ENCODE measurements at regions not wholly inside any gene's neighbourhood (a gene's known extent, or its start where the extent isn't known, plus 50 kb on each side); places are given as distances from the start of the nearest gene placed in this dataset.
A peak's percentile ranks its signal among the peaks of the same experiment; 100 is the strongest.

GRCh38 chr9:99466104-99466503, 244.0 kb downstream of the SEC61B start:
- DNase-seq (no peak), FAIRE-seq (no peak)
- Histone ChIP-seq H3K4me3 (ENCODE audit: low read depth in 1 of 3, low read length in 3 of 3) (no peak overlapping the region), H3K36me3 (ENCODE audit: control insufficient read depth in 3 of 3, insufficient read depth in 2 of 3, low read depth in 1 of 3, low read length in 3 of 3) (no peaks in the 10 kb centered on the region), H3K4me1 (ENCODE audit: control insufficient read depth in 3 of 3, insufficient read depth in 2 of 3, low read depth in 1 of 3, low read length in 2 of 3) (peaks cover 0 to 11% (median 0%) of the 10 kb centered on the region in 3 donors), H3K27ac (ENCODE audit: low read depth in 1 of 3, low read length in 2 of 3) (peak overlapping the region in 1 of 3 donors; percentile 63), H3K27me3 (ENCODE audit: control insufficient read depth in 3 of 3, insufficient read depth in 3 of 3, low read length in 3 of 3) (no peaks in the 10 kb centered on the region), H3K9me3 (ENCODE audit: control insufficient read depth in 2 of 2, insufficient read depth in 1 of 2, low read depth in 1 of 2, low read length in 1 of 2) (no peaks in the 10 kb centered on the region)
- WGBS, 3 donors = 56 to 71% (median 65%) methylated on average over 1 of the region's 1 CpG

- DNase-seq = peak; percentile 34 to 73
- H3K27ac ChIP-seq (ENCODE audit: low read depth in 1 of 3, low read length in 2 of 3) = peak overlapping the region in 1 of 3 donors; percentile 63
- H3K4me1 ChIP-seq (ENCODE audit: control insufficient read depth in 3 of 3, insufficient read depth in 2 of 3, low read depth in 1 of 3, low read length in 2 of 3) = peaks cover 0 to 11% (median 0%) of the 10 kb centered on the region in 3 donors
- no peaks in the 10 kb centered on the region for H3K36me3 ChIP-seq (ENCODE audit: control insufficient read depth in 3 of 3, insufficient read depth in 2 of 3, low read depth in 1 of 3, low read length in 3 of 3)
- no peak for FAIRE-seq
- no peaks in the 10 kb centered on the region for H3K27me3 ChIP-seq (ENCODE audit: control insufficient read depth in 3 of 3, insufficient read depth in 3 of 3, low read length in 3 of 3)
- H3K9me3 ChIP-seq (ENCODE audit: control insufficient read depth in 2 of 2, insufficient read depth in 1 of 2, low read depth in 1 of 2, low read length in 1 of 2) = no peaks in the 10 kb centered on the region
- no peak overlapping the region for H3K4me3 ChIP-seq (ENCODE audit: low read depth in 1 of 3, low read length in 3 of 3)
Observed at GRCh38 chr9:99466781-99467180, 244.7 kb downstream of the SEC61B start.

DNA sequence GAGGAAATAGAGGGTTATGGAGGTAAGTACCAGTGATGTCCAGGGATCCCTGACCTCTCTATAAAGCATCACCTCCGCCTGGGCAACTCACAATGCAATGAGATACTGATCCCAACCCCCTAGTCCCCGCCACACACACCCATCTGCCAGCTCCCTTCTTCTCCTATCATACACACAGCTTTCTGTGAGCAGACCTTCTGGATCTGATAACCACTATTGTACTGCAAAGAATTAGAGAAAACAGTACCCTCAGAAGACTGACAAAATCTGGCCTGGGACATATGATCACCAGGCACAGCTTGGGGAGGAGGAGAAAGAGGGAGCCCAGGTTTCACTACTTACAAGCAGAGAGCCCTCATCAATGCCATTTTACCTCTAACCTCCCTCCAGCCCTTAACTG, 249.0 kb downstream of the SEC61B start:
- 81 to 88% (median 86%) methylated on average over 2 of the region's 2 CpGs for WGBS, 3 donors
- no peaks in the 10 kb centered on the region for H3K9me3 ChIP-seq (ENCODE audit: control insufficient read depth in 2 of 2, insufficient read depth in 1 of 2, low read depth in 1 of 2, low read length in 1 of 2)
- H3K36me3 ChIP-seq (ENCODE audit: control insufficient read depth in 3 of 3, insufficient read depth in 2 of 3, low read depth in 1 of 3, low read length in 3 of 3) = no peaks in the 10 kb centered on the region
- no peaks in the 10 kb centered on the region for H3K27me3 ChIP-seq (ENCODE audit: control insufficient read depth in 3 of 3, insufficient read depth in 3 of 3, low read length in 3 of 3)
- DNase-seq (no peak), FAIRE-seq (no peak)
- H3K4me1 ChIP-seq (ENCODE audit: control insufficient read depth in 3 of 3, insufficient read depth in 2 of 3, low read depth in 1 of 3, low read length in 2 of 3) = peaks cover 0 to 11% (median 0%) of the 10 kb centered on the region in 3 donors
- no peak overlapping the region for H3K27ac ChIP-seq (ENCODE audit: low read depth in 1 of 3, low read length in 2 of 3)
- H3K4me3 ChIP-seq (ENCODE audit: low read depth in 1 of 3, low read length in 3 of 3) = no peak overlapping the region

DNA sequence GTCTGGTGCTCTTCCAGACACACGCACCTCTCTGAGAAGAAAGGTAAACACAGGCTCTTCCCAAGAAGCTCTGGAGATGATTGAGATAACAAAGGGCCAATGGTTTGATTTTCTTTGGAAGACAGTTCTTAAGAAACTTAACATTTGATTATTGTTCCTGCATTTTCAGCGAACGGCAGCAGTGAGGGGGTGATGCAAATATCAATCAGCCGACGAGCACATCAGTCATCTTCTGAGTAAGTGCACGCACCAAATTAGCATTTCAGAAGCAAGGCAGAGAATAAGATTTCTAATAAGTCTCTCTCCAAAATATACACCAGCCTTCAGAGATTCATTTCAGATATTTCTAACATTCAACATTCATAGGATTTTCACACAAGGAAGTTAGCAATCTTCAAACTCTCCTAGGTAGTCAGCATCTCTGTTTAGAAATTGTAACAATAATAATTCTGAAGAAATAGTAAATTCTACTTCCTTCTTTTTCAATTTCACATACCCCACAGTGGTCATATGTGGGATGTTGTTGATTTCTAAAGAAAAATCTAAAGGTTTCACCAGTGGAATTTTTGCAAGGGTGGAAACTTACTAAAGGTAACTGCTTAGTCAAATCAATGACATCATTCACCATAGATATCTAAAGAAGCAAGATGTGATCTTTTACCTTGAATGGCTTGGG, 250.3 kb downstream of the SEC61B start:
- no peaks in the 10 kb centered on the region for H3K9me3 ChIP-seq (ENCODE audit: control insufficient read depth in 2 of 2, insufficient read depth in 1 of 2, low read depth in 1 of 2, low read length in 1 of 2)
- FAIRE-seq = no peak
- H3K27ac ChIP-seq (ENCODE audit: low read depth in 1 of 3, low read length in 2 of 3) = no peak overlapping the region
- peaks cover 0 to 3% (median 0%) of the 10 kb centered on the region in 3 donors for H3K4me1 ChIP-seq (ENCODE audit: control insufficient read depth in 3 of 3, insufficient read depth in 2 of 3, low read depth in 1 of 3, low read length in 2 of 3)
- no peak for DNase-seq
- 59 to 73% (median 70%) methylated on average over 6 of the region's 6 CpGs for WGBS, 3 donors
- no peak overlapping the region for H3K4me3 ChIP-seq (ENCODE audit: low read depth in 1 of 3, low read length in 3 of 3)
- no peaks in the 10 kb centered on the region for H3K36me3 ChIP-seq (ENCODE audit: control insufficient read depth in 3 of 3, insufficient read depth in 2 of 3, low read depth in 1 of 3, low read length in 3 of 3)
- H3K27me3 ChIP-seq (ENCODE audit: control insufficient read depth in 3 of 3, insufficient read depth in 3 of 3, low read length in 3 of 3) = no peaks in the 10 kb centered on the region

DNA sequence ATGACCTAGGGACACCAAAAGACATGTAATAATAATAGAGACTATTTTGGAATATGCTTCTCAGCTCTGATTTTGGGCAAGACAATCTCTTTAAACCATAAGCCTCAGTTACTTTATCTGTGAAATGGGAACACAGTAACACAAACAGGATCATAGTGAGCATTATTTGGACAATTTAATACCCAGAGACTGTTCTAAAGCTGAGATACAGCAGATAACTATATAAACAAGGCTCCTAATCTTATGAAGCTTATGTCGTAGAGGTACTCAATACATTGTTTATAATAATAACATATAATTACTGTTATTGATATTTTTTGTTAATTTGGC, 250.8 kb downstream of the SEC61B start:
- H3K27ac ChIP-seq (ENCODE audit: low read depth in 1 of 3, low read length in 2 of 3) = no peak overlapping the region
- no peak overlapping the region for H3K4me3 ChIP-seq (ENCODE audit: low read depth in 1 of 3, low read length in 3 of 3)
- FAIRE-seq (no peak), DNase-seq (no peak)
- no peaks in the 10 kb centered on the region for H3K4me1 ChIP-seq (ENCODE audit: control insufficient read depth in 3 of 3, insufficient read depth in 2 of 3, low read depth in 1 of 3, low read length in 2 of 3)
- no peaks in the 10 kb centered on the region for H3K9me3 ChIP-seq (ENCODE audit: control insufficient read depth in 2 of 2, insufficient read depth in 1 of 2, low read depth in 1 of 2, low read length in 1 of 2)
- H3K36me3 ChIP-seq (ENCODE audit: control insufficient read depth in 3 of 3, insufficient read depth in 2 of 3, low read depth in 1 of 3, low read length in 3 of 3) = no peaks in the 10 kb centered on the region
- WGBS, 3 donors = 73 to 80% (median 75%) methylated on average over 1 of the region's 1 CpG
- no peaks in the 10 kb centered on the region for H3K27me3 ChIP-seq (ENCODE audit: control insufficient read depth in 3 of 3, insufficient read depth in 3 of 3, low read length in 3 of 3)

- no peaks in the 10 kb centered on the region for H3K9me3 ChIP-seq (ENCODE audit: control insufficient read depth in 2 of 2, insufficient read depth in 1 of 2, low read depth in 1 of 2, low read length in 1 of 2)
- H3K4me1 ChIP-seq (ENCODE audit: control insufficient read depth in 3 of 3, insufficient read depth in 2 of 3, low read depth in 1 of 3, low read length in 2 of 3) = no peaks in the 10 kb centered on the region
- no peak overlapping the region for H3K4me3 ChIP-seq (ENCODE audit: low read depth in 1 of 3, low read length in 3 of 3)
- no peaks in the 10 kb centered on the region for H3K36me3 ChIP-seq (ENCODE audit: control insufficient read depth in 3 of 3, insufficient read depth in 2 of 3, low read depth in 1 of 3, low read length in 3 of 3)
- DNase-seq (no peak), FAIRE-seq (no peak)
- no peaks in the 10 kb centered on the region for H3K27me3 ChIP-seq (ENCODE audit: control insufficient read depth in 3 of 3, insufficient read depth in 3 of 3, low read length in 3 of 3)
- no peak overlapping the region for H3K27ac ChIP-seq (ENCODE audit: low read depth in 1 of 3, low read length in 2 of 3)
Observed at GRCh38 chr9:99474186-99474585, 252.1 kb downstream of the SEC61B start.

GRCh38 chr9:99475401-99476065, 253.5 kb downstream of the SEC61B start:
- Histone ChIP-seq H3K36me3 (ENCODE audit: control insufficient read depth in 3 of 3, insufficient read depth in 2 of 3, low read depth in 1 of 3, low read length in 3 of 3) (no peaks in the 10 kb centered on the region), H3K27ac (ENCODE audit: low read depth in 1 of 3, low read length in 2 of 3) (no peak overlapping the region), H3K9me3 (ENCODE audit: control insufficient read depth in 2 of 2, insufficient read depth in 1 of 2, low read depth in 1 of 2, low read length in 1 of 2) (no peaks in the 10 kb centered on the region), H3K4me3 (ENCODE audit: low read depth in 1 of 3, low read length in 3 of 3) (no peak overlapping the region), H3K4me1 (ENCODE audit: control insufficient read depth in 3 of 3, insufficient read depth in 2 of 3, low read depth in 1 of 3, low read length in 2 of 3) (no peaks in the 10 kb centered on the region), H3K27me3 (ENCODE audit: control insufficient read depth in 3 of 3, insufficient read depth in 3 of 3, low read length in 3 of 3) (no peaks in the 10 kb centered on the region)
- FAIRE-seq (no peak), DNase-seq (peak in 1 of 2 donors; percentile 53)
- 29 to 59% (median 32%) methylated on average over 3 of the region's 3 CpGs for WGBS, 3 donors

- Histone ChIP-seq H3K27me3 (ENCODE audit: control insufficient read depth in 3 of 3, insufficient read depth in 3 of 3, low read length in 3 of 3) (no peaks in the 10 kb centered on the region), H3K4me3 (ENCODE audit: low read depth in 1 of 3, low read length in 3 of 3) (no peak overlapping the region), H3K36me3 (ENCODE audit: control insufficient read depth in 3 of 3, insufficient read depth in 2 of 3, low read depth in 1 of 3, low read length in 3 of 3) (no peaks in the 10 kb centered on the region), H3K27ac (ENCODE audit: low read depth in 1 of 3, low read length in 2 of 3) (no peak overlapping the region), H3K9me3 (ENCODE audit: control insufficient read depth in 2 of 2, insufficient read depth in 1 of 2, low read depth in 1 of 2, low read length in 1 of 2) (no peaks in the 10 kb centered on the region), H3K4me1 (ENCODE audit: control insufficient read depth in 3 of 3, insufficient read depth in 2 of 3, low read depth in 1 of 3, low read length in 2 of 3) (no peaks in the 10 kb centered on the region)
- WGBS, 3 donors = 66 to 82% (median 80%) methylated on average over 10 of the region's 10 CpGs
- FAIRE-seq (no peak), DNase-seq (no peak)
Observed at GRCh38 chr9:99478469-99479027, 256.5 kb downstream of the SEC61B start.
